ENCODE measurements at regions not wholly inside any gene's neighbourhood (a gene's known extent, or its start where the extent isn't known, plus 50 kb on each side); places are given as distances from the start of the nearest gene placed in this dataset.

- TF ChIP-seq POLR2AphosphoS5 (IDR thresholded peaks at IDR 0.05) (no peak), EP300 (IDR thresholded peaks at IDR 0.05) (no peak), POLR2A (IDR thresholded peaks at IDR 0.05) (no peak)
- TF ChIP-seq, protein P1, sequence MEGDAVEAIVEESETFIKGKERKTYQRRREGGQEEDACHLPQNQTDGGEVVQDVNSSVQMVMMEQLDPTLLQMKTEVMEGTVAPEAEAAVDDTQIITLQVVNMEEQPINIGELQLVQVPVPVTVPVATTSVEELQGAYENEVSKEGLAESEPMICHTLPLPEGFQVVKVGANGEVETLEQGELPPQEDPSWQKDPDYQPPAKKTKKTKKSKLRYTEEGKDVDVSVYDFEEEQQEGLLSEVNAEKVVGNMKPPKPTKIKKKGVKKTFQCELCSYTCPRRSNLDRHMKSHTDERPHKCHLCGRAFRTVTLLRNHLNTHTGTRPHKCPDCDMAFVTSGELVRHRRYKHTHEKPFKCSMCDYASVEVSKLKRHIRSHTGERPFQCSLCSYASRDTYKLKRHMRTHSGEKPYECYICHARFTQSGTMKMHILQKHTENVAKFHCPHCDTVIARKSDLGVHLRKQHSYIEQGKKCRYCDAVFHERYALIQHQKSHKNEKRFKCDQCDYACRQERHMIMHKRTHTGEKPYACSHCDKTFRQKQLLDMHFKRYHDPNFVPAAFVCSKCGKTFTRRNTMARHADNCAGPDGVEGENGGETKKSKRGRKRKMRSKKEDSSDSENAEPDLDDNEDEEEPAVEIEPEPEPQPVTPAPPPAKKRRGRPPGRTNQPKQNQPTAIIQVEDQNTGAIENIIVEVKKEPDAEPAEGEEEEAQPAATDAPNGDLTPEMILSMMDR (IDR thresholded peaks at IDR 0.05): no peak
- Histone ChIP-seq H3K27ac (no peak overlapping the region), H3K27me3 (no peaks in the 10 kb centered on the region), H3K36me3 (no peaks in the 10 kb centered on the region), H3K4me1 (no peaks in the 10 kb centered on the region), H3K9me3 (no peaks in the 10 kb centered on the region), H3K4me3 (no peak overlapping the region)
- DNase-seq (ENCODE audit: low spot score in 2 of 2): no peak
- 93% methylated on average over 3 of the region's 3 CpGs for WGBS
Measured at GRCh38 chr5:109590799-109591198, 98.9 kb upstream of the MAN2A1 start.

- H3K27ac ChIP-seq: no peak overlapping the region
- TF ChIP-seq POLR2AphosphoS5 (IDR thresholded peaks at IDR 0.05) (no peak), EP300 (IDR thresholded peaks at IDR 0.05) (no peak)
- DNase-seq (ENCODE audit: low spot score in 2 of 2): no peak
- H3K36me3 ChIP-seq: no peaks in the 10 kb centered on the region
- no peaks in the 10 kb centered on the region for H3K9me3 ChIP-seq
- H3K4me3 ChIP-seq: no peak overlapping the region
- WGBS: 83% methylated on average over 4 of the region's 4 CpGs
- H3K4me1 ChIP-seq: no peaks in the 10 kb centered on the region
- no peaks in the 10 kb centered on the region for H3K27me3 ChIP-seq
Measured at GRCh38 chr5:109589986-109590385, 99.7 kb upstream of the MAN2A1 start.

GRCh38 chr5:109589239-109589638 lies 100.5 kb upstream of the MAN2A1 start:
- H3K4me1 ChIP-seq: no peaks in the 10 kb centered on the region
- no peak overlapping the region for H3K4me3 ChIP-seq
- DNase-seq (ENCODE audit: low spot score in 2 of 2): no peak
- H3K27ac ChIP-seq: no peak overlapping the region
- H3K9me3 ChIP-seq: no peaks in the 10 kb centered on the region
- WGBS: 88% methylated on average over 5 of the region's 5 CpGs
- H3K36me3 ChIP-seq: no peaks in the 10 kb centered on the region
- no peaks in the 10 kb centered on the region for H3K27me3 ChIP-seq
- TF ChIP-seq EP300 (IDR thresholded peaks at IDR 0.05): no peak
- TF ChIP-seq, protein P1 (IDR thresholded peaks at IDR 0.05): no peak
- no peak for TF ChIP-seq POLR2A (IDR thresholded peaks at IDR 0.05)
- no peak for TF ChIP-seq POLR2AphosphoS5 (IDR thresholded peaks at IDR 0.05)

GRCh38 chr5:109588281-109589035 lies 101.3 kb upstream of the MAN2A1 start:
- Histone ChIP-seq H3K27me3 (no peaks in the 10 kb centered on the region), H3K4me1 (no peaks in the 10 kb centered on the region), H3K36me3 (no peaks in the 10 kb centered on the region), H3K4me3 (no peak overlapping the region), H3K9me3 (no peaks in the 10 kb centered on the region), H3K27ac (no peak overlapping the region)
- TF ChIP-seq EP300 (IDR thresholded peaks at IDR 0.05) (no peak), POLR2AphosphoS5 (IDR thresholded peaks at IDR 0.05) (no peak), POLR2A (IDR thresholded peaks at IDR 0.05) (no peak)
- TF ChIP-seq, protein P1 (IDR thresholded peaks at IDR 0.05): no peak
- DNase-seq (ENCODE audit: low spot score in 2 of 2): no peak
- 94% methylated on average over 25 of the region's 25 CpGs for WGBS

DNA sequence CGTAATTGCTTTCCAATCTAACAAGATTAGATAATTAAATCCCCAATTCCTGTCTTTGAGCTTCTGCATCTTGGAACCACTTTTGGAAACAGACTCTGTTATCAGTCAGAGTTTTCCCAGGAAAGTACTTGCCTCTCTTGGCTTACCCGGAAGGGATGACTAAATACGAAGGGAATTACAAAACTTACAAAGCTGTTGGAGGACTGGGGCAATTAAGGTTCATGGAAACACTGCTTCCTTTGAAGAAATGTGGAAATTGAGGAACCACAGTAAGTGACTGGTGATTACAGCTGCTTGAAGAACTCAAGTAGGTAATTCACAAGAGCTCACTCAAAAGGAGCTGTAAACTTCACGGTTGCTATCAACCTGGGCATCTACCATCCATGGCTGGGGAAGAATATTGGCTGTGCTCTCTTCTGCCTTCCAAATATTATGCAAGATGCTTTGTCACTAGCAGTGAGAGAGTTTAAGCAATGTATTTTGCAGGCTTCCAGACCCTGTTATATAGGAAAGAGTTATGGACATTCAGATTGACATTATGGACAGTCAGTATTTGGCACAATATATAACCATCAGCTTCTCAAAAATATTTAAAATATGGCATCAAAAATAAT lies 104.6 kb upstream of the MAN2A1 start:
- no peak overlapping the region for H3K27ac ChIP-seq
- no peaks in the 10 kb centered on the region for H3K9me3 ChIP-seq
- TF ChIP-seq EP300 (IDR thresholded peaks at IDR 0.05) (no peak), POLR2AphosphoS5 (IDR thresholded peaks at IDR 0.05) (no peak), POLR2A (IDR thresholded peaks at IDR 0.05) (no peak)
- TF ChIP-seq, protein P1 (IDR thresholded peaks at IDR 0.05): no peak
- 44% methylated on average over 4 of the region's 4 CpGs for WGBS
- H3K36me3 ChIP-seq: no peaks in the 10 kb centered on the region
- no peak for DNase-seq (ENCODE audit: low spot score in 2 of 2)
- no peaks in the 10 kb centered on the region for H3K4me1 ChIP-seq
- H3K4me3 ChIP-seq: no peak overlapping the region
- H3K27me3 ChIP-seq: no peaks in the 10 kb centered on the region

Data from suprapubic skin (tissue), 4 donors.